HEK293T (cell line): ENCODE measurements at regions not wholly inside any gene's neighbourhood (a gene's known extent, or its start where the extent isn't known, plus 50 kb on each side); places are given as distances from the start of the nearest gene placed in this dataset.

Source experiments
- BHLHE40 ChIP-seq: fragments of 450-650 bp; IDR thresholded peaks from 2 replicates; pipeline ENCODE4 v1.6.1; 2016; ENCODE audit warnings: mild to moderate bottlenecking, moderate library complexity, borderline replicate concordance
- CTBP1 ChIP-seq: fragments of 450-650 bp; IDR thresholded peaks from 2 replicates; pipeline ENCODE4 v1.6.1; 2016; ENCODE audit warnings: borderline replicate concordance
- ELF4 ChIP-seq: fragments of 450-650 bp; IDR thresholded peaks from 2 replicates; pipeline ENCODE4 v1.6.1; 2017; ENCODE audit warnings: antibody characterized with exemption
- FOXA1 ChIP-seq: fragments of 450-650 bp; IDR thresholded peaks from 2 replicates; pipeline ENCODE4 v1.6.1; 2016; ENCODE audit warnings: mild to moderate bottlenecking
- FOXK2 ChIP-seq: fragments of 450-650 bp; IDR thresholded peaks from 2 replicates; pipeline ENCODE4 v1.6.1; 2016; ENCODE audit warnings: mild to moderate bottlenecking
- FOXM1 ChIP-seq: fragments of 450-650 bp; IDR thresholded peaks from 2 replicates; pipeline ENCODE4 v1.6.1; 2017; ENCODE audit warnings: mild to moderate bottlenecking, borderline replicate concordance
- HDGF ChIP-seq: fragments of 450-650 bp; IDR thresholded peaks from 2 replicates; pipeline ENCODE4 v1.6.1; 2017; ENCODE audit warnings: antibody characterized with exemption, borderline replicate concordance
- L3MBTL2 ChIP-seq: fragments of 450-650 bp; conservative IDR thresholded peaks from 2 replicates; pipeline ENCODE4 v1.6.1; 2016; ENCODE audit warnings: mild to moderate bottlenecking
- NFRKB ChIP-seq: fragments of 450-650 bp; IDR thresholded peaks from 2 replicates; pipeline ENCODE4 v1.6.1; 2016; ENCODE audit warnings: mild to moderate bottlenecking, moderate library complexity
- PKNOX1 ChIP-seq: fragments of 450-650 bp; IDR thresholded peaks from 2 replicates; pipeline ENCODE4 v1.6.1; 2016
- SP1 ChIP-seq: fragments of 450-650 bp; IDR thresholded peaks from 2 replicates; pipeline ENCODE4 v1.6.1; 2017
- SUZ12 ChIP-seq: fragments of 450-650 bp; IDR thresholded peaks from 2 replicates; pipeline ENCODE4 v1.6.1; 2016; ENCODE audit warnings: mild to moderate bottlenecking
- TARDBP ChIP-seq: fragments of 450-650 bp; IDR thresholded peaks from 2 replicates; pipeline ENCODE4 v1.6.1; 2016
- ZNF384 ChIP-seq: fragments of 450-650 bp; IDR thresholded peaks from 2 replicates; pipeline ENCODE4 v1.6.1; 2016

GRCh38 chr12:91620992-91621391, 438.4 kb upstream of the DCN start:
- TF ChIP-seq PKNOX1: no peak
- TF ChIP-seq FOXM1: no peak
- no peak for TF ChIP-seq SUZ12
- no peak for TF ChIP-seq FOXA1
- TF ChIP-seq L3MBTL2: no peak
- TF ChIP-seq ELF4: no peak
- no peak for TF ChIP-seq CTBP1
- TF ChIP-seq NFRKB: no peak
- TF ChIP-seq BHLHE40: no peak
- no peak for TF ChIP-seq SP1
- TF ChIP-seq HDGF: no peak
- TF ChIP-seq FOXK2: no peak
- TF ChIP-seq TARDBP: no peak
- no peak for TF ChIP-seq ZNF384
